ENCODE measurements at regions not wholly inside any gene's neighbourhood (a gene's known extent, or its start where the extent isn't known, plus 50 kb on each side); places are given as distances from the start of the nearest gene placed in this dataset.

DNA sequence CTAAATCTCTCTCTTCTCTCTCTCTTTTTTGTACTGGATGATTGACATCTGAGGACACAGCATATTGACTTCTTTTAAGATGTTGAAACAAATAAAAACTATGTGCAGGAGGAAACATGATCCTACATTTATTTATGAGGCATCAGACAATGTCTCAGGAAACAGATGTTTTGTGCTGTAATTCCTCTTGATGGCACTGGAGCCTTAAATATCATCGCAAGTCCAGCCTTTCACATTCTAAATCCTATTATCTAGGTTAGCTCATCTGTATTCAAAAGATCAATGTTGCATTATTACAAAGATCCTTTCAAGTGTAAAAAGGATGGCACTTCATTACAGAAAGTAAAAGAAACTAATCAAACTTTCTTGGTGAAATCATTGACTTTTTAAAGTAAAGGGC is 63.9 kb downstream of the MAT2B start:
- Histone ChIP-seq H3K9me3 (replicated peaks in 1 of 3) (no peaks in the 10 kb centered on the region), H3K4me1 (replicated peaks in 1 of 2) (peaks cover 7 to 17% of the 10 kb centered on the region in 2 donors), H3K4me3 (no peak overlapping the region), H3K27ac (no peak overlapping the region), H3K36me3 (replicated peaks in 1 of 2) (no peaks in the 10 kb centered on the region), H3K27me3 (peaks cover 23% of the 10 kb centered on the region)
- intact Hi-C loops (cut with DNase I) = loop anchor here (10.0 kb wide), 4 partner anchors 436 to 1646 kb away; no protein-coding TSS in a partner anchor
- TF ChIP-seq POLR2A (IDR thresholded peaks at IDR 0.05) = no peak
- TF ChIP-seq, protein P1, sequence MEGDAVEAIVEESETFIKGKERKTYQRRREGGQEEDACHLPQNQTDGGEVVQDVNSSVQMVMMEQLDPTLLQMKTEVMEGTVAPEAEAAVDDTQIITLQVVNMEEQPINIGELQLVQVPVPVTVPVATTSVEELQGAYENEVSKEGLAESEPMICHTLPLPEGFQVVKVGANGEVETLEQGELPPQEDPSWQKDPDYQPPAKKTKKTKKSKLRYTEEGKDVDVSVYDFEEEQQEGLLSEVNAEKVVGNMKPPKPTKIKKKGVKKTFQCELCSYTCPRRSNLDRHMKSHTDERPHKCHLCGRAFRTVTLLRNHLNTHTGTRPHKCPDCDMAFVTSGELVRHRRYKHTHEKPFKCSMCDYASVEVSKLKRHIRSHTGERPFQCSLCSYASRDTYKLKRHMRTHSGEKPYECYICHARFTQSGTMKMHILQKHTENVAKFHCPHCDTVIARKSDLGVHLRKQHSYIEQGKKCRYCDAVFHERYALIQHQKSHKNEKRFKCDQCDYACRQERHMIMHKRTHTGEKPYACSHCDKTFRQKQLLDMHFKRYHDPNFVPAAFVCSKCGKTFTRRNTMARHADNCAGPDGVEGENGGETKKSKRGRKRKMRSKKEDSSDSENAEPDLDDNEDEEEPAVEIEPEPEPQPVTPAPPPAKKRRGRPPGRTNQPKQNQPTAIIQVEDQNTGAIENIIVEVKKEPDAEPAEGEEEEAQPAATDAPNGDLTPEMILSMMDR (IDR thresholded peaks at IDR 0.05) = no peak
- no peak for DNase-seq
- WGBS, 4 donors = 54 to 66% (median 64%) methylated on average over 1 of the region's 1 CpG

DNA sequence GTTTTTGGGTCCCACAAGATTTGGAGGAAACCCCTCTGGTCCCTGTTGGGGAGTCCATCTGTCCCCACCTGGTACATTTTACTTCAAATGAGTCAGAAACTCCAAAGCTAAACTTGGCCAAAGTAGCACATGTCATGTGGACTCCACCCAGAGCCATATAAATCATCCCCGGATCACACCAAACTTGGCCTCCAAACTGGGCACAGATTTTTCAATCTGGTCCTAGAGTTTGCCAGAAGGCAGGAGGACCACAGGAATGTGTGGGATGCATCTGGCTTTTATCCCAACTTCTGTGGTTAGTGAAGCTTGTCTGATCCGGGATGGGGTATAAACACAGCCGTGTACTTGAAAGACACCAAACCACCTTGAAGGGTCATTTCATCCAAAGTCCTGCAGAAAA is 66.3 kb downstream of the MAT2B start:
- Histone ChIP-seq H3K9me3 (replicated peaks in 1 of 3) (no peaks in the 10 kb centered on the region), H3K27ac (no peak overlapping the region), H3K27me3 (peaks cover 11% of the 10 kb centered on the region), H3K4me1 (replicated peaks in 1 of 2) (no peaks in the 10 kb centered on the region), H3K4me3 (no peak overlapping the region), H3K36me3 (replicated peaks in 1 of 2) (no peaks in the 10 kb centered on the region)
- intact Hi-C loops (cut with DNase I) = no loop called here
- DNase-seq = no peak
- TF ChIP-seq, protein P1 (IDR thresholded peaks at IDR 0.05) = no peak
- TF ChIP-seq POLR2A (IDR thresholded peaks at IDR 0.05) = no peak
- 20 to 60% (median 47%) methylated on average over 1 to 3 of the region's 3 CpGs for WGBS, 4 donors

DNA sequence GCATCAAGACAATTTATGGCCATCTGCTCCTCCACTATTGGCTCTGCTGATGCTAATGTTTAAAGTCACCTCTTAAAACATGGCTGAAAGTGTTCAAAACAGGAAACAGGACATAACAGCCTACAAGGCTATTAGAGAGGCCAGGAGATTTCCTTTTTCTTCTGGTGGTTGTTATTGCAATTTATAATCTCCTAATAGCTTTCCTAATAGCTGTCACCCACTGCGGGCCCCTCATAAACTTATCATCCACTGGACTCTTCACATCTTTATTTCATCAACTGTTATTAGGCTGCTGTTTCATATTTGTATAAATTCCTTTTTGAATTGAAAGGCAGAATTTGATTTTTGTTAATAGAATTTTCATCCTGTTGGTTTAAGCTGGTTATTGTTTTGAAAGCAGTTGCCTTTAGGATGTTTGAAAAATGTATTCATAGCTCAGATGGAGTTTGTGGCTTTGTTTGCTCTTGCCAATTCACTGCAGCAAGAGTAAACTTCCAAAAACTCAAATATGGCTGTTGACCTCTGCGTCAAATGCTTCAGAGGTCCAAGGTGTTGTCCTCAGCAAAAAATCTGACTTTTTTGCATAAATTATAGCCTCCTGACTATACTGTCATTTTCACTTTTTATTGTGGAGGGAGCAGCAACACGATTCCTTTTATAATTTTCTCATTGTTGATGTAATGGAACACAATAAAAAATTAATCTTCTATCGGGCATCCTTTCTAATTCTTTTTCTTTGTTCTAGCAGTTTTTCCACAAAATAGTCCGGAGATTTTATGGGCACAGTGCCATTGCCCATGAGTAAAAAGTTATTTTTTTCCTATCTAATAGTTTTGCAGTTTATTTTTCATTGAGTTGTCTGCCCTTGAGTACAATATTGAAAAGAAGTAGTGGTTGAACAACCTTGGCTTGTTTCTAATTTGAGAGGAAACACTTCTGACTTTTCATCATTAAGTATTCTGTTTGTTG is 69.3 kb downstream of the MAT2B start:
- no peaks in the 10 kb centered on the region for H3K36me3 ChIP-seq (replicated peaks in 1 of 2)
- no peak overlapping the region for H3K27ac ChIP-seq
- intact Hi-C loops (cut with DNase I) = no loop called here
- TF ChIP-seq, protein P1 (IDR thresholded peaks at IDR 0.05) = no peak
- TF ChIP-seq POLR2A (IDR thresholded peaks at IDR 0.05) = no peak
- no peaks in the 10 kb centered on the region for H3K9me3 ChIP-seq (replicated peaks in 1 of 3)
- DNase-seq = no peak
- peaks cover 11% of the 10 kb centered on the region for H3K27me3 ChIP-seq
- WGBS, 4 donors = 44 to 52% (median 51%) methylated on average over 5 of the region's 5 CpGs
- H3K4me3 ChIP-seq = no peak overlapping the region
- H3K4me1 ChIP-seq (replicated peaks in 1 of 2) = no peaks in the 10 kb centered on the region

DNA sequence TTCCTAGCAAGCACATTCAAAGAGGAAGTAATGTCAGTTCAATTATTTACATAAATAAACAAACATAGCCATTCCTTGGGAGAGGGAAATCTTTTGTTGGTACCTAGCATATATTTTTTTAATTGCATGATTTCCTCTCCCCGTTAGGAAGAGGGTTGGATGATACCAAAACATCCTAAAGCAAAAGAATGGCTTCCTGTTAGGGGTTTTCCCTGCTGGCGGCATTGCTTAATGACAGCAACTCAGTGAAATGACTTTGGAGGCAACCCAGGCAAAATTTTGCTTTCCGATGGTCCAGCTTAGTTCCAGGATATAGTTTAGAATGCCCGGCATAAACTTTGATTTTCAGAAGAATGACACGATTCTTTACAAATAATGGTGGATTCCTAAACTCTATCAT is 73.2 kb downstream of the MAT2B start:
- 68 to 74% (median 74%) methylated on average over 5 of the region's 5 CpGs for WGBS, 4 donors
- DNase-seq = no peak
- Histone ChIP-seq H3K27ac (no peak overlapping the region), H3K4me1 (replicated peaks in 1 of 2) (no peaks in the 10 kb centered on the region), H3K9me3 (replicated peaks in 1 of 3) (no peaks in the 10 kb centered on the region), H3K36me3 (replicated peaks in 1 of 2) (no peaks in the 10 kb centered on the region), H3K4me3 (no peak overlapping the region), H3K27me3 (no peaks in the 10 kb centered on the region)
- intact Hi-C loops (cut with DNase I) = no loop called here
- TF ChIP-seq POLR2A (IDR thresholded peaks at IDR 0.05) = no peak
- TF ChIP-seq, protein P1 (IDR thresholded peaks at IDR 0.05) = no peak
